ENCODE measurements at regions not wholly inside any gene's neighbourhood (a gene's known extent, or its start where the extent isn't known, plus 50 kb on each side); places are given as distances from the start of the nearest gene placed in this dataset.

DNA sequence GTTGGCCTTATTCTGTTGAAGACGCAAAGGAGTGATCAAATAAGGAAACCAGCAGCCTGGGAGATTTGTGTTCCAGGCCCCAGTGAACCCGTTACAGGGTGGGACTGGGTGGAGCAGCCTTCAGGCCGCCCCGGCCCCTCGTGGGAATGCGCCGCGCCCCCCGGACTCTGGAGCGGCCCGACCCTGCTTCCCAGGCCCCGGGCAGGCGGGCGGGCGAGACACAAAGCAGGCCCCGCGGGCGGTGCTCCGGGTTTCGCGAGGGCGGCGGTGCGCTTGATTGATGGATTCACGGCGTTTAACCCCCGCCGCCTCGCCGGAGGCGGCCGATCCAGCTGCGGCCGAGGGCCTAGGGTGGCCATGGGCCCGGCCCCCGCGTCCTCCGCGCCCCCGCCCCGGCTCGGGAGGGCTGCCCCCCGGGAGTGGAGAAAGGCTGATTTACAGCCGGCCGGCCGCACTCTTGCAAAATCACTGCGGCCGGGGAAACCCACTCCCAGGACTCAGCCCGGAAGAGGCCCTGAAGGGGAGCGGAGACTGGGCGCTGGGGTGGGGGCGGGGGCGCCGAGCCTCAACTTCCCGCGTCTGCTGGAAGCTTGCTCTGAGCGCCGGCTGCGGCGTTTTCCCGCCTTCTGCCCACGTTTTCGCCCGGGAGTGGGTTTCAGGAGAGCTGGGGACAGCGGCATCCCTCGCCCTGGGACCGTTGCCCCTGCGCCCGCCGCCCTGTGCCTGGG, 299.6 kb upstream of the NFE2L3 start:
- DNase-seq, result no peak

DNA sequence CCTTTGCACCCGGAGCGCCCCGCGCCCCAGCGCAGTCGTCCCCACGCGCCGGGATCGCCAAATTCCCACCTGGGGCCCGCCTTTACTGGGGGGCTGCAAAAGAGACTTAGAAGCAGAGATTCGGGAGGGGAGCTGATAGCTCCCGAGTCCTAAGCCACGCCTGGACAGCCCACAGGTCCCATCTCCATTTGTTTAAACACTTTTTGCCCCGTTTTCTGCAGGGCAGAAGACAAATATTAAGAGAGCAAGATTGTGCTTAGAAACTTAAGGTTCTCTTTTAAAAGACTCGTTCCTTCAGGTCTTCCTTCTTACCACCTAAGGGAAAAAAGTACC, 299.1 kb upstream of the NFE2L3 start:
- DNase-seq, result no peak

DNA sequence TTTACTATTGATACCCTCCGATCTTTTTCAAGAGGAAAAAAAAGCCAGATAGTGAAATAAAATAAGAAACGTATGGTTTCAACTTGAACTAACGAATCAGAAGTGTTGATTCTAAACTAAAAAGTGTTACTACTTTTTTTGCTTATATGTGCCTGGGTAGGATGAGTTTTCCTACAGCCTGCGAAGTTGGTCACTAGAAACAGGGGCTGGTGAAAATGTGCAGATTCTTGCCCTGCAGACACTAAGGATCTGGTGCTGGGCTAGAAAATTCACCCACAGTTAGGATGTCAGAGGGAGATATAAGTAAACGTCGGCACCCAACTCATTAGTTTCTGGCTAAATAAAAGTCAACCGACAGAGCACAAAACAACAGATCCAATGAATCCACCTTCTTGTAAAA, 298.7 kb upstream of the NFE2L3 start:
- DNase-seq, result no peak

DNA sequence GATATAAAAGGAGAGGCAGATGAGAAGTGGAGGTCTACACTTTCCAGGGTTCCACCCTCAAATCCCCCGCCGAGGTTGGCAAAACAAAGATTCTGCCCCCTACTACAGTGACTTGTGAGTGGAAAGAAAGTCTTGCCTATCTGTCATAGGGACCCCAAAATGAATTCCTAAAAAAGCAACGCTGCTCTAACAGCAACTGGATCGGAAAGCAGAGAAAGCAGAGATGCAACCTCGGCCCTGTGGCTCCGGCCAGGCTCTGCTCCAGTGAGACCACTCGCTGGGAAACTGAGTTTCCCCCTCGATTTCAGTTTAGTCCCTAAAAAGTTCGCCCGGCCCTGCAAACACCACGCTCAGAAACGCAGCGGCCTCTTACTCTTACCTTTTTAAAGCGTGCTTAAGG, 297.9 kb upstream of the NFE2L3 start:
- no peak for DNase-seq

DNA sequence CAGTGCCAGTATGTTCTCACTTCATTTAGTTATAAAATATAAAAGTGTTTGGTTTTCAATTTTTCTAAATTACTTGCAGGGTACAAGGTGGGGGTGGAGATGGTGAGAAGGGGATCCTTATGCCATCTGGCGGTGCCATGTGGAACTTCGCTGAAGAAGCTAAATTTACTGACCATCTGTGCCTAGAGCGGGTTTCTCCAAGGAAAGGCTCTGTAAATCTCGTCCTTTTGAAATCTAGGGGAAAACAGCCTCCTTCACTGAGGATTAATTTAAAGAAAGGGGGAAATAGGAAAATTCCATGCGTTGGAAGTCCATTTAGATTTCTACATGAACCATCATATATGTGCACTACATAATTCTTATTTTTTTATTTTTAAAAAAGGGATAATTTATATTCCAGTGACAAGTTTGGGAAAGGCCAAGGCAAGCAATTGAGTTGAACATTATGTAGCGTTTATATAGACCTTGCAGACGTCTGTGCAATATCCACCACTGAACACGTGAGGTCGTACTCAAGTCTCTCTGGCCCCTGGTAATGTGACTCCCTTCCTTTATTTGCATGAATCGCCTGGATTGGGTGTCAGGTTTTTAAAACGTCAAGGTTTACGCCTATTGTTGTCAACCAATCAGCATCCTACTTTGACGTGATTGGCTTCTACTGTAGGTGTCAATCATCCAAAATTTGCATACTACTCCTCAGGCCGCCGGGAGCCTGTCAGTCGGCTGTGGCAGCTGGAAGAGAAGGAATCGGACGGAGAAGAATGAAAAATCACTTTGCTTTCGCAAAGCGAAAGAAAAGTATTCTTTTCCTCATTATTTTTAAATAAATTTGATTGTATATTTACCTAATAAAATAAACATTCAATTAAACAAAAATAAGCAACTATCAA, 297.1 kb upstream of the NFE2L3 start:
- peak; percentile 77 for DNase-seq

DNA sequence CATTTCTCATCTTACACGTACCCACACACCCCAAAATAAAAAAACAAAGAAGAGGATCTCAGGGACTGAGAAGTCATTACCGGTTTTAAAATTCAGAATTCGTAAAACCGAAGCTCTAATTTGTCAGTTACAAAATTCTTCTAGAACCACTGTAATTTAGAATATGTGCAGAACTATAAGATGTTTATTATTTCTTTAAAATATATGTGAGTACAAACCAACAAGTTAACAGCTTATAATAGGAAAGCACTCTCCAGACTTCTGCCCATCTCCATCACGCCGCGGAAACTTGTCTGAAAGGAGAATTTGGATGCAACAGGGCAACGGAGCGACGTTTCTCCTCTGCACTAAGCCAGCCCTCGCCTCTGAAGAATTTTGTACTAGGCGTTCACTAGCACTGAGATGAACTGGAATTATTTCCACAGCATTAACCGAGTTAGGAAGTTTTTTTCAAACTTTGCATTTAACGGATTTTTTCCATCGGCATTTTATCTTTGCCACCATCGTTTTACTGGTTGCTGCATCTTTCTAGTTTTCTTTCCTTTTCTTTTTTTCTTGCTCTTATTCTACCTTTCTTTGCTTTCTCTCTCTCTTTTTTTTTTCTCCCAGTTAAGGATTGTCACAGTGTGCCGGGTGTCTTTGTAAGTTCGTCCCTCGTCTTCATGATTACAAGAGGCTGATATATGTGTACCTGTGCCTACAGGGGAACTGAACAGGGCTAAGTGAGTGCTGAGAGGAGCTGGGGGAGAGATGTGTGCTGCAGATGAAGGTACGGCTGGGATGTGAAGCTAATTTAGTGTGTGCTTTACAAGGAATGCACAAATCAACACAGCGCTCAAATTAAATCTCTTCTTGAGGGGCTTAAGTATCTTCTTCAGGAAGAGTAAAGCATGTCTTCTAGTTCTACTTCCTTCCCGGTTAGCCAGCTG, 295.9 kb upstream of the NFE2L3 start:
- no peak for DNase-seq

DNA sequence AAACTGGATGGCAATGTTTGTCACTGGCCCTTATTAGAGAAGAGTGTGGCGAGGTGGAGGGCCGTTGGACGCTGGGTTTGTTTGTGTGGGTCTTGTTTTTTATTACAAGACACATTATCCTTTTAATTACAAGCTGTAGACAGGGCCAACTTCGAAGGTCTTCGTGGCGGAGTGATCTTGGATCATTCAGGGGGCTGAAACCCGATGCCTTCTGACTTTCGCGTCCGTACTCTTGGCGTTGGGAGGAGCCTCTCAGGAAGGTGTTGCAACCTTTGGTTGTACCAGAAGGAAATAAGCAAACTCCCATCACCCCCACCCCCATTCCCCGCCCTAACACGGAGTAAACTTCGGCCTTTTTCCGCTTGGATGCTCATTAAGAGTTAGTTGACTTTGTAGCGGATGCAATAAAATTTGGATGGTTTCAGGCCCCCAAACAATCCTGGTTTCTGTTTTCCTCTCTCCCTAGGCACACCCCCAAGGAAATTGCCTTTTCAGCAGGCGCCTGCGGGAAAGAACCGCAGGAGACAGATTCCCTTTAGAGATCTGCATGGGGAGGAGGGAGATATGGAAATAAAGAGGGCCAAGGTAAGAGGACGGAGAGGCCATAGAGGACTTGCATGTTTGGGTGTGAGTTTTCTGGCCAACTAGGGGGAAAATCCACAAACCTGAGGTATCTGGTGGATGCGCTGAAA, 294.5 kb upstream of the NFE2L3 start:
- no peak for DNase-seq

DNA sequence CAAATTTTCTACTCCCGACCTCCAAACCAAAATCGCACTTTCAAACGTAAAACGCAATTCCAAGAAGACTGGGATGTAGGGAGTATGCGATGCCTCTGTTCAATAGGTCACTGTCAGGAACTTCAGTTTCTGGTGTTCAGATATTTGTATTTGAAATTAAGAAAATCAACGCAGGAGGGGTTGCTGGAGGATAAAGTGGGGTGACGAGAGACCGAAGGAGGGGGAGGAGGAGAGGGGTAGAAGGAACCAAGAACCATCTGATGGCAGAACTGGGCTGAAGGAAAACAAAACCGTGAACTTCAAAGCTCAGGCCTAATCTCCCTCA, 293.8 kb upstream of the NFE2L3 start:
- DNase-seq, result no peak

DNA sequence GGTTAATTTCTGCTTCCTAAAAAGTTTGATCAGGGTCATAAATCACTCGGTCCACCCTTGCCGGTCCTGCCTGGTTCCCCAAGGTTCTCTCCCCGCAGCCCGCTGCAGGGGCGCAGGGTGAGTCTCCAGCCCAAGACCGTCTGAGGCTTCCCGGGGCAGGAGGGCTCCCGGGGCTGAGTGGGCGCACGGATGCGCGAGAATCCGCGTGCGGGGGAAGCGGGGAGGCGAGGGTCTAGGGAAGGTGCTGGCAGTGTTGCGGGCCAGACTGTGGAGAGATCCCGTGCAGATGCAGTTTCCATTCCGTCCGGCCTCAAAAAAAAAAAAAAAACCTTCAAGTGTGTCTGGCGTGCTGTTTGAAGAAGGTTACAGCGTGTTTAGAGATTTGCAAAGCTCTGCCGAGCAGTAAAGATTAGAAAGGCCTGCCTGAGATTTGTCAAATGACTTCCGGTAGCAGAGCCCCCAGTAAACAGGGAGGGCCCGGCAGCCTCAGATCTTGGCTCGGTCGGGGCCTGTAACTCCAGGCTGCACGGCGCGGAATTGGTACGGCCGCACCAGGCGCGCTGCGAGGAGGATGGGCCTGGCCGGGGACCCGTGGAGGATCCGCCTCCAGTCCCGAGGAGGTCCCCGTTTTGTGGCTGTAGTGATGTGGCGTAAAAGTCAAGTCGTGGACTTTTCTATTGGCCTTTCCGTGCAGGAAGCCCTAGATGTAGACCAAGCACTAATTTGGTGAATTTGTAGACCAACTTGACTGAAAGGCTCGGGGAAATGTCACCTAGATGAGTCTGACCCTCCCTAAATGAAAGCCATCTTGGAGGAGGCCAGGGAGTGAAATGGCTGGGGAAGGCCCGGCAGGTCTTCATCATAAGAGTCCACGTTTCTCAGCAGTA, 293.2 kb upstream of the NFE2L3 start:
- DNase-seq, result no peak

DNA sequence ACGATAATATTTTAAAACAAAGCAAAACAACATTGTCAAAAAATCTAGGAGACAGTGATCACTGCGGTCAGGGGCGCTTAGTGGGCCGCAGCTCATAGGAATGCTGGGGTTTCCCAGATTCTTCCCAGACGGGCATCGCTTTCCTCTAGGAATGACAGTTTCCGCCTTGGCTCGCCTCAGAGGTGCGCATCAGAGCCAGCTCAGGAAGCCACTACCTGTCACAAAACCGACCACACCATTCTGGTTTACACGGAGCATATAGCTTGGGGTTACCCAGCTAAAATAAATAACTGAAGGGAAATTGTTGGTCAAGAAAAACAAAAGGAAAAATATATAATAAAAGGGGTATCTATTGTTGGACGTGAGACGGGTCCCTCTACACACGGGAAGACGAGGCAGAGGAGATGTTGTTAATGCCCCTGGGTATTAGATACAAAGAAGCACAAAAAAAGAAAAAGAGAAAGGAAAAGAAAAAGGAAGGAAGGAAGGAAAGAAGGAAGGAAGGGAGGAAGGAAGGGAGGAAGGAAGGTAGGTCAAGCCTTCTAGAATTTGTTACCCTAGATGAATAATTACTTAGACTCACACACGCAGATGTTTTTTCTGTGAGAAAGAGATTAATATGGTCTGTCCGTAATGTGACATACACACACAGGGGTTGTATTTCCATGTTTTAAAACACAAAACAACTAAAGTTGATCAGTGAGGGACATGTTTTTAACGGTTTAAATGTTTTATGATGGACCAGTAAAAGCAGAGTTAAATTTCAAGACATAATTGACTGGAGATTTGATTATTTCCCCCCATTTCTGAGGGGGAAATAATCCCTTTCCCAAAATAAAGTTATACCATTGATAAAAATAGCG, 292.4 kb upstream of the NFE2L3 start:
- no peak for DNase-seq

DNA sequence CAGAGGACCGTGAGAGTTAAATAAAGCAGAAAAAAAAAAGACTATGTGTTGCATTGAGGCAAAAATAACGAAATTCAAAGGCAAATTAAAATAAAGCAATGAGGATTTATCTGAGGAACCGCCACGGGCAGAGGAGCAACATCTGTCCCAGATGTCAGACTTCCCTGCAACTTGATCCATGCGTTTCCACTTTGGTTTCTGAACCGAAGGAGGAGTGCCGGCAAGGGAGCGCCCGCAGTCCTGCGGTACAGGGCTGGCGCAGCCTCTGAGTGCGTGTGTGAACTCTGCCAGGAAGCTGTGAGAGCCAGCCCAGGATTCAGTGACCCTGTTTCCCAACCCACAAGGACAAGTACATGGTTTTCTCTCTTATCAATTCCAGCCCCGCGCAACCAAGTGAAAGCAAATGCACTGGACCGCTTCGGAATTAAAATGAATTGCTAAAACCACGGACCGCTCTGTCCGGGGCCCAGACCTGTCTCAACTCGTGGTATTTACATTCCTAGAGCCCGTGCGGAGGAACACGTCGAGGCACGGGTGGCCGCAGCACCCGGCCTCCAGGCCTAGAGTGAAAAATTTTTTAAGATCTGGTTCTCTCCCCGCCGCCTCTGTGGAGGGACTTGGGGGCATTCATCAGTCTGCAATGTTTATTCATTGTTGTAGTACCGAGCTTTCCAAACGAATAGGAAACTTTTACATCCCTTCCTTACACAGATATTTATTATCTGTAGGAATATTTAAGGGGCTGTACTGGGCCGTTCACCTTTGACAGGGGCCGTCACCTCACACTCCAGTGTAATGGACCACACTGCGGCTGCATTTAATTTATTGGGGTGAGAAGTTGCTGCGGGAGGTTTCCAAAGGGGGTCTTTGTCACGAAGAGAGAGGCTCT, 291.5 kb upstream of the NFE2L3 start:
- DNase-seq, result no peak

DNA sequence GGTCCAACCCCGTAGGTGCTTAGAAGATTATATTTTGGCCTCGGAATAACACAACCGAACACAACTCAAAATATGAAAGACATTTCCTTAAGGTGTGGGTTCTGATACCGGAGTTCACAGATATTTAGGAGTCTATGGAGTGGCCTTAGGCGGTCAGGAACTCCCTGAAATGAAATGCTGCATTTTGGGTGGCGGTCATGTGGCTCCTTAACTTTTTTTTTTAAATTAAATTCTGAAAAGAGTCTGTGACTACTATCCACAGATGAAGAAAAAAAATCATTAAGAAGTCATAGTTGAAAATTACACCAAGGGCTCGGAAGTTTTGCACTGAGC, 290.9 kb upstream of the NFE2L3 start:
- no peak for DNase-seq

DNA sequence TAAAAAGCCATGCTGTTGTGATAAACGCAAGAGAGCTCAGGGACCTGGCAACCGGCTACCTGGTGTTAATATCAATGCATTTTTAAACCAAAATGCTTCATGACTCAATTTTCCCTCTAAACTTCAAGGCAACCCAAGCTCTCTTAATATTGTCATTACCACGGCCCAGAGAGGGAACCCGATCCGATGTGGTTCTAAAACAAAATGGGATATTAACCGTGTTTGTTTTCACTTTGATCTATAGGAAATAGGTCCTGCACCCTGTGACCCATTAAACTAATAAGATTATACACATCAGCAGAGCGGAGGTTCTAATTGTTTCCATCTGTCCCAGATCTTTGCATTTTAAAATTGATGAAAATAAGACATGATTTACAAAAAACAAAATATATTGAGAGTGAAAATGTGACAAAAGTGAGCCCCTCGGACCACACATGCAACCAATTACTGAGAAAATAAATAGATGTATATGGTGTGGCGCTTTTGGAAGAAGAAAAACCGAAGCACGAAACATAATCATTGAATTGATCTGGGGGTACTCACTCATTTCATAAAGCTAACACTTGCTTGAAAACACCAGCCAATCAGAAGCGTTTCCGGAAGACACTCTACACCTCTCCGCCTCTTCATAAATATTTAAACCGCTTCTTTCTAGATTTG, 290.3 kb upstream of the NFE2L3 start:
- DNase-seq, result no peak

DNA sequence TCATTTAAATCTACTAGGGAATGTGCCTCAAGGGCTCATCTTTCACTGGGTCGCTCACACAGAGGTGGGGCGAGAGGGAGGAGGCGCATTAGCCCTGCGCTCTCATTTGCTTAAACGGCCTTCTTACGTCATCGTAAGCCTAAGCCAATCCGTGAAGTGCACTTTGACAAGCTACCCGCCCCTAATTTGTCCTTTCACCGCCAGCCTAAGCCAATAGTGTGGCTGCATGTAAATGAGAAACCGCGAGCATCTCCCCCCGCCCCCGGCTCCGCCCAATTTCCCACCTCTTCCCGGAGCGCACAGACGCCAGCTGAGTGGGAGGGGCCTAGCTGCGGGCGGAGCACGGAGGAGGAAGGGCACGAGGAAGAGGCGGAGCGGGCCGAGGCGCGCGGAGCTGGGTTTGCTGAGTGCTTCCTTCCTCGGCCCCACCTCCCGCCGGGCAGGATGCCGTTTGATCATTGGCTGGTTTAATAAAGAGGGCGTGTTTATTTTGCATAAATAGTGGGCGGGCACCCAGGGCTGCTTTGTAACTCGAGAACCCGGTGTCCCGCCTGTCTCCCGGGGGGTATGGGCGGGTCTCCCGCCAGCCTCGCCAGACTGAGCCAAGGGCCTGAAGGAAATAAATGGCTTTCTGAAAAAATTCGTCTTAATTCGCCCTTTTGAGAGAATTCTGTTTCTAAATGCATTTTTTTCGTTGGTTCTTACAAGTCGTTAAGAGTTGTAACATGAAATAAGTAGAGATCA, 289.6 kb upstream of the NFE2L3 start:
- peak; percentile 99 for DNase-seq

DNA sequence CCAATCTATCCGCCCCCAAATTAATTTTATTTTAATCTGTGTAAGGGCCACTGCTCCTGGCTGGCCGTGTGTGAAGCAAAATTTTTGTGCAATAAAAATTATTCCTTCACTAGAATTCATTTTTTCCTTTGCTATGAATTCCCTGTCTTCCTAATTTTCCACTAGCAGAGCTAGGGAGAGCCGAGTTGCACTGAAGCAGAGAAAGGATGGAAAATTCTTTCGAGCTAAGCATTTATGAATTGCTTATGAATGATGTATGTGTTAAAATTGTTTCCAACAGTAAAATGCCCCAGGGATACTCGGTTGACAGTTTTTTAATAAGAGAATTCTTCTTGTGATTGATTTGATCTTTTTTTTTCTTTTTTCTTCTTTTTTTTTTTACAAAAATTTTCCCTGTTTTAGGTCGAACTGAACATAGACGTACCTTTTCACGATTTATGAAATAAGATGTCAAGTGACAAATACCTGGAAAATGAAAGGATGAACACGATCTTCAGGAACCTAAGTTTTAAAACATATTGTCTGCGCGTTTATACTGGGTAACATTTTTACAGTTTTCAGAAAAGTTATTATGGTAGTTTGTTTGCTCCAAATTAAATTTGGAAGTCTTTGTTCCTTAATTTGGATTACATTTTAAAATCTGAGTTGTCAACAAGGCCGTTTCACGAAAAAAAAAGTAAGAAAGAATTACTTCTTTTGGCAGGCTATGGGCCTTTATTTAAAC, 288.8 kb upstream of the NFE2L3 start:
- DNase-seq, result no peak

DNA sequence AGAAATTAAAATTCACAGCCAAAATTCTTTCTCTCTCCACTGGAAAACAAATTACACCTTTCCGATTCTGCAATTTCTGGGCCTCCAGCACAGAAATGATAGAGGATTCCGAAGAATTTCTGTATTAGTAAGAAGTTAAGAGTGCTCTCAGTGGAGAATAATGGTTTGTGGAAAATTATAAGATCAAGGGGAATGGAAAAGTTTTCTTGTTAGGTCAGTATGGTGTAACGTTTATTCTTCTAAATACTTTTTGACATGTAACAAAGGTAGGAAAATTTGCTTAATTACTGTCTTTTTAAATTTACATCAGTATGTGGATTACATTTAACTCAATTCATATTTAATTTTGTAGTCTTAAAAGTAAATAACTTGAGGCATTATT, 288.3 kb upstream of the NFE2L3 start:
- no peak for DNase-seq

DNA sequence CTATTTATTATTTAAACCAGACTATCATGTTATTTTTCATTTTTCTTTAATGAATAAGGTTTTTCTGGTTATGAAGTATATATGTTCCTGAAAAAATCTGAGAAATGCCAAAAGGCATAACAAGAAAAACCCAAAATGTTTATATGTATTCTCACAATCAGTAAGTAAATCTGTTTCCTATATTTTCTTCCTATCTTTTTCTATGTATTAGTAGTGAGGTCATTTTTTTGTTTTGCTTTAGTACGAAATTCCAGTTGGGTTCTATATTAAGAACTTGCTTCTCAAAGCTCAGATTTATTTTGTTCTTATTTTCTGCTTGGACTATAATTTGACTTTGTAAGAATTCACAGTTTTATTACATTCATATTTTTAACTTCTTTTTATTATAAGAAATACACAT, 287.5 kb upstream of the NFE2L3 start:
- DNase-seq, result no peak

Measured in NCI-H774 (cell line).